ENCODE measurements at regions not wholly inside any gene's neighbourhood (a gene's known extent, or its start where the extent isn't known, plus 50 kb on each side); places are given as distances from the start of the nearest gene placed in this dataset.

DNA sequence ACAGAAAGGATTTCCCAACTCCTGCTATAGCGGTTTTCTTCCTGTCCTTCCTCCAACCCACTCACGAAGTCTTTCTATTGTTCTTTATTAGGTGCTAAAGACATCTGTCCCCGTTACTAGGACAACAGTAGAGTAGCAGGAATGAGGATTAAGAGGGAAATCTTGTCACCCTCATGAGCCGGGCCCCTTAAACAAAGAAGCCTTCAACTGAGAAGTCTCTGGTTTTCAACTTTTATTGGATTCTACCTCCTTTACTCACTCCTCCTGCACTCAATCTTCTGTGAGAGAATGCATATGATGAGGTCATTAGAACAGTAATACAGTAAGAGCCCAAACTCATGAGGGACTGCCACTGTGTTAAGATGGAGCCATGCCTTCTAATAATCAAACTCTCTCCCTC, 206.3 kb downstream of the OMA1 start:
- H3K27me3 ChIP-seq (ENCODE audit: insufficient read depth, low read length), result peaks cover 4% of the 10 kb centered on the region; the same call in 1 of the 2 replicates
- H3K27ac ChIP-seq (ENCODE audit: low read depth, low read length), result no peak overlapping the region
- H3K4me3 ChIP-seq (ENCODE audit: low read depth, low read length), result no peak overlapping the region
- no peaks in the 10 kb centered on the region for H3K4me1 ChIP-seq (ENCODE audit: control insufficient read depth, insufficient read depth, low read length, unreplicated experiment)
- H2AFZ ChIP-seq (ENCODE audit: low read length, unreplicated experiment), result no peak overlapping the region
- H3K79me2 ChIP-seq (ENCODE audit: control insufficient read depth, insufficient read depth, low read length, unreplicated experiment), result no peaks in the 10 kb centered on the region
- H3K36me3 ChIP-seq (ENCODE audit: insufficient read depth, low read length), result no peaks in the 10 kb centered on the region

DNA sequence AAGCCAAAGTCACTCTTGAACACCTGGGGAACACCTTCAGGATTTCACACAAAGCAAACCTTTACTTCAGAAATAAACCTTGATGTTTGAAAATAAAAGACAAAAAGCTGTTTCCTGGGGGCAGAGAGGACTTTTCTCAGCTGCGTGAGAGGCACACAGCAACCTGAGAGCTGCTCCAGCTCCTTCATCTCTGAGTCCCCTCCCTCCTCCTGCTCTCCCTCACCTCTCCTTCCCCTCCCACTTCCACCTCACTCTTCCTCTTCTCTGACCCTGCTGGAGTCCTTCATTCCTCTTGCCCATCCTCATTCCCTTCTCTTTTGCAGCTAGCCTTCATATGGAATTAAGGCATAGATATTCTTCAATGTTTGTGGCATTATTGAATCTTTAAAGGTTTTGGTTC, 208.4 kb downstream of the OMA1 start:
- peaks cover 4% of the 10 kb centered on the region; the same call in 1 of the 2 replicates for H3K27me3 ChIP-seq (ENCODE audit: insufficient read depth, low read length)
- no peak overlapping the region for H3K4me3 ChIP-seq (ENCODE audit: low read depth, low read length)
- no peak overlapping the region for H2AFZ ChIP-seq (ENCODE audit: low read length, unreplicated experiment)
- no peaks in the 10 kb centered on the region for H3K36me3 ChIP-seq (ENCODE audit: insufficient read depth, low read length)
- no peaks in the 10 kb centered on the region for H3K4me1 ChIP-seq (ENCODE audit: control insufficient read depth, insufficient read depth, low read length, unreplicated experiment)
- H3K79me2 ChIP-seq (ENCODE audit: control insufficient read depth, insufficient read depth, low read length, unreplicated experiment), result no peaks in the 10 kb centered on the region
- H3K27ac ChIP-seq (ENCODE audit: low read depth, low read length), result no peak overlapping the region

GRCh38 chr1:58333511-58333910, 213.0 kb downstream of the OMA1 start:
- Histone ChIP-seq H3K4me1 (ENCODE audit: control insufficient read depth, insufficient read depth, low read length, unreplicated experiment) (no peaks in the 10 kb centered on the region), H3K79me2 (ENCODE audit: control insufficient read depth, insufficient read depth, low read length, unreplicated experiment) (no peaks in the 10 kb centered on the region), H3K36me3 (ENCODE audit: insufficient read depth, low read length) (no peaks in the 10 kb centered on the region), H3K27ac (ENCODE audit: low read depth, low read length) (no peak overlapping the region), H3K4me3 (ENCODE audit: low read depth, low read length) (no peak overlapping the region), H3K27me3 (ENCODE audit: insufficient read depth, low read length) (no peaks in the 10 kb centered on the region), H2AFZ (ENCODE audit: low read length, unreplicated experiment) (no peak overlapping the region)

DNA sequence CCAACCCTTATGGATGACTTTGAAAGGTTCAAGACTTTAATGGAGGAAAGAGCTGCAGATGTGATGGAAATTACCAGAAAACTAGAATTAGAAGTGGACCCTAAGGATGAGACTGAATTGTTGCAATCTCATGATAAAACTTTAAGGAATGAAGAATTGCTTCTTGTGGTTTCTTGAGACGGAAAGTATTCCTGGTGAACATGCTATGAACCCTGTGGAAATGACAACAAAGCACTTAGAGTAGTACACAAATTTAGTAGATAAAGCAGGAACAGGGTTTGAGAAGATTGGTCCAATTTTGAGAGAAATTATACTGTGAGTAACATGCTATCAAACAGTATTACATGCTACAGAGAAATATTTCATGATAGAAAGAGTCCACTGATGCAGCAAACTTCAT, 215.4 kb downstream of the OMA1 start:
- Histone ChIP-seq H3K79me2 (ENCODE audit: control insufficient read depth, insufficient read depth, low read length, unreplicated experiment) (no peaks in the 10 kb centered on the region), H2AFZ (ENCODE audit: low read length, unreplicated experiment) (no peak overlapping the region), H3K4me3 (ENCODE audit: low read depth, low read length) (no peak overlapping the region), H3K4me1 (ENCODE audit: control insufficient read depth, insufficient read depth, low read length, unreplicated experiment) (no peaks in the 10 kb centered on the region), H3K27ac (ENCODE audit: low read depth, low read length) (no peak overlapping the region), H3K27me3 (ENCODE audit: insufficient read depth, low read length) (no peaks in the 10 kb centered on the region), H3K36me3 (ENCODE audit: insufficient read depth, low read length) (no peaks in the 10 kb centered on the region)

DNA sequence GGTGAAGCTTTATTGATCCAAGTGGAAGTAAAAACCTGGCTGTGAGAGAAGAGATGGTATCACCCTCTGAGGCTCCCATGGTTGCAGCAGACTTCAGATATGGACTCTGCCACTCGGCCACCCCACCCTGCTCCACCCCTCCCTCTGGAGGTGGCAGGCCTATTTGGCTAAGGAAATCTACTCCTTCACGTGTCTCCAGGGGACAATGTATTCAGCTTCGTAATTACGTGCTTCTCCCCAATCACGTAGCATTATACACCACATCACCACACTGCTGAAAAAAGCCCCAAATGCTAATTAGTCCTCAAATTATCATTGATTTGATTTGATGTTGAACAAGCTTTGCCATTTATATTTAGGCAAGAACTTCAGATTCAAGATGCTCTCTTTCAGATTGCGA, 220.7 kb downstream of the OMA1 start:
- Histone ChIP-seq H3K36me3 (ENCODE audit: insufficient read depth, low read length) (no peaks in the 10 kb centered on the region), H3K27me3 (ENCODE audit: insufficient read depth, low read length) (no peaks in the 10 kb centered on the region), H3K4me1 (ENCODE audit: control insufficient read depth, insufficient read depth, low read length, unreplicated experiment) (no peaks in the 10 kb centered on the region), H3K27ac (ENCODE audit: low read depth, low read length) (no peak overlapping the region), H3K4me3 (ENCODE audit: low read depth, low read length) (no peak overlapping the region), H2AFZ (ENCODE audit: low read length, unreplicated experiment) (no peak overlapping the region), H3K79me2 (ENCODE audit: control insufficient read depth, insufficient read depth, low read length, unreplicated experiment) (no peaks in the 10 kb centered on the region)

- Histone ChIP-seq H3K4me3 (ENCODE audit: low read depth, low read length) (no peak overlapping the region), H3K27ac (ENCODE audit: low read depth, low read length) (no peak overlapping the region), H3K27me3 (ENCODE audit: insufficient read depth, low read length) (no peaks in the 10 kb centered on the region), H3K4me1 (ENCODE audit: control insufficient read depth, insufficient read depth, low read length, unreplicated experiment) (no peaks in the 10 kb centered on the region), H3K36me3 (ENCODE audit: insufficient read depth, low read length) (no peaks in the 10 kb centered on the region), H3K79me2 (ENCODE audit: control insufficient read depth, insufficient read depth, low read length, unreplicated experiment) (no peaks in the 10 kb centered on the region), H2AFZ (ENCODE audit: low read length, unreplicated experiment) (no peak overlapping the region)
These were observed 222.0 kb downstream of the OMA1 start for GRCh38 chr1:58324558-58324957.

GRCh38 chr1:58318157-58319005, 228.1 kb downstream of the OMA1 start:
- Histone ChIP-seq H3K79me2 (ENCODE audit: control insufficient read depth, insufficient read depth, low read length, unreplicated experiment) (no peaks in the 10 kb centered on the region), H2AFZ (ENCODE audit: low read length, unreplicated experiment) (no peak overlapping the region), H3K27me3 (ENCODE audit: insufficient read depth, low read length) (no peaks in the 10 kb centered on the region), H3K4me1 (ENCODE audit: control insufficient read depth, insufficient read depth, low read length, unreplicated experiment) (no peaks in the 10 kb centered on the region), H3K4me3 (ENCODE audit: low read depth, low read length) (no peak overlapping the region), H3K36me3 (ENCODE audit: insufficient read depth, low read length) (no peaks in the 10 kb centered on the region), H3K27ac (ENCODE audit: low read depth, low read length) (no peak overlapping the region)

- Histone ChIP-seq H3K27me3 (ENCODE audit: insufficient read depth, low read length) (no peaks in the 10 kb centered on the region), H2AFZ (ENCODE audit: low read length, unreplicated experiment) (no peak overlapping the region), H3K79me2 (ENCODE audit: control insufficient read depth, insufficient read depth, low read length, unreplicated experiment) (no peaks in the 10 kb centered on the region), H3K4me1 (ENCODE audit: control insufficient read depth, insufficient read depth, low read length, unreplicated experiment) (no peaks in the 10 kb centered on the region), H3K4me3 (ENCODE audit: low read depth, low read length) (no peak overlapping the region), H3K27ac (ENCODE audit: low read depth, low read length) (no peak overlapping the region), H3K36me3 (ENCODE audit: insufficient read depth, low read length) (no peaks in the 10 kb centered on the region)
These were observed 228.8 kb downstream of the OMA1 start for GRCh38 chr1:58317694-58318093.

GRCh38 chr1:58317086-58317485, 229.4 kb downstream of the OMA1 start:
- Histone ChIP-seq H3K27me3 (ENCODE audit: insufficient read depth, low read length) (no peaks in the 10 kb centered on the region), H2AFZ (ENCODE audit: low read length, unreplicated experiment) (no peak overlapping the region), H3K79me2 (ENCODE audit: control insufficient read depth, insufficient read depth, low read length, unreplicated experiment) (no peaks in the 10 kb centered on the region), H3K4me1 (ENCODE audit: control insufficient read depth, insufficient read depth, low read length, unreplicated experiment) (no peaks in the 10 kb centered on the region), H3K36me3 (ENCODE audit: insufficient read depth, low read length) (no peaks in the 10 kb centered on the region), H3K27ac (ENCODE audit: low read depth, low read length) (no peak overlapping the region), H3K4me3 (ENCODE audit: low read depth, low read length) (no peak overlapping the region)

DNA sequence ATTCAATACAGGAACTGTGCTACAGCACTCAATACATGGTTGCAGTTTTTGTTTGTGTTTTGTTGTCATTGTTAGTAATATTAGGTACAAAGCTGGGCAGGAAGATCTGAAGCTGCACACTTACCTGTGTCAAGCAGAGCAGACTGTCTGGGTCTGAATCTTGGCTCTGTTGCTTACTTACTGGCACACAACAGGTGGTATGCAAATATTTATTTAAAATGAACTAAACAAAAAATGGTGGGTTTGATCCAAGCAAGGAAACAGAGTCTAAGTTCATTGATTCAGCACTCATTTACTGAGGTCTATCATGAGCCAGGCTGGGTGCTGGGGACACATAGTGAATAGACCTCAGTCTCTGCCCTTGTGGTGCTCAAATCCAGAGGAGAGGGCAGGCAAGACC, 230.4 kb downstream of the OMA1 start:
- H3K4me1 ChIP-seq (ENCODE audit: control insufficient read depth, insufficient read depth, low read length, unreplicated experiment), result no peaks in the 10 kb centered on the region

GRCh38 chr1:58312971-58313563, 233.5 kb downstream of the OMA1 start:
- H2AFZ ChIP-seq (ENCODE audit: low read length, unreplicated experiment), result no peak overlapping the region
- H3K4me1 ChIP-seq (ENCODE audit: control insufficient read depth, insufficient read depth, low read length, unreplicated experiment), result no peaks in the 10 kb centered on the region
- H3K27ac ChIP-seq (ENCODE audit: low read depth, low read length), result no peak overlapping the region
- no peak overlapping the region for H3K4me3 ChIP-seq (ENCODE audit: low read depth, low read length)
- H3K27me3 ChIP-seq (ENCODE audit: insufficient read depth, low read length), result no peaks in the 10 kb centered on the region
- no peaks in the 10 kb centered on the region for H3K36me3 ChIP-seq (ENCODE audit: insufficient read depth, low read length)
- no peaks in the 10 kb centered on the region for H3K79me2 ChIP-seq (ENCODE audit: control insufficient read depth, insufficient read depth, low read length, unreplicated experiment)

More for the DNA sequence above, 230.4 kb downstream of the OMA1 start:
- Histone ChIP-seq H3K4me3 (ENCODE audit: low read depth, low read length) (no peak overlapping the region), H3K27ac (ENCODE audit: low read depth, low read length) (no peak overlapping the region), H2AFZ (ENCODE audit: low read length, unreplicated experiment) (no peak overlapping the region), H3K79me2 (ENCODE audit: control insufficient read depth, insufficient read depth, low read length, unreplicated experiment) (no peaks in the 10 kb centered on the region), H3K36me3 (ENCODE audit: insufficient read depth, low read length) (no peaks in the 10 kb centered on the region), H3K27me3 (ENCODE audit: insufficient read depth, low read length) (no peaks in the 10 kb centered on the region)

Data from ACC112 (cell line).